ENCODE measurements at regions not wholly inside any gene's neighbourhood (a gene's known extent, or its start where the extent isn't known, plus 50 kb on each side); places are given as distances from the start of the nearest gene placed in this dataset.

GRCh38 chr9:129349665-129349947 is 171.5 kb upstream of the IER5L start:
- no peak for DNase-seq (ENCODE audit: low spot score)
- Mint-ChIP-seq H3K9me3 (no peaks in the 10 kb centered on the region), H3K36me3 (ENCODE audit: low read depth) (no peaks in the 10 kb centered on the region), H3K27ac (no peak overlapping the region), H3K4me1 (ENCODE audit: low read depth) (peaks cover 6% of the 10 kb centered on the region), H3K27me3 (ENCODE audit: low read depth) (peaks cover 10% of the 10 kb centered on the region), H3K4me3 (ENCODE audit: low read depth) (no peak overlapping the region)
- intact Hi-C loops (cut with micrococcal nuclease), result no loop called here

- H3K27ac Mint-ChIP-seq, result no peak overlapping the region
- intact Hi-C loops (cut with micrococcal nuclease), result no loop called here
- peaks cover 10% of the 10 kb centered on the region for H3K27me3 Mint-ChIP-seq (ENCODE audit: low read depth)
- DNase-seq (ENCODE audit: low spot score), result no peak
- H3K4me3 Mint-ChIP-seq (ENCODE audit: low read depth), result no peak overlapping the region
- peaks cover 6% of the 10 kb centered on the region for H3K4me1 Mint-ChIP-seq (ENCODE audit: low read depth)
- no peaks in the 10 kb centered on the region for H3K36me3 Mint-ChIP-seq (ENCODE audit: low read depth)
- no peaks in the 10 kb centered on the region for H3K9me3 Mint-ChIP-seq
Observed at GRCh38 chr9:129348890-129349664, 171.0 kb upstream of the IER5L start.

GRCh38 chr9:129347316-129348120 is 169.5 kb upstream of the IER5L start:
- Mint-ChIP-seq H3K36me3 (ENCODE audit: low read depth) (no peaks in the 10 kb centered on the region), H3K27ac (no peak overlapping the region), H3K4me3 (ENCODE audit: low read depth) (no peak overlapping the region), H3K9me3 (no peaks in the 10 kb centered on the region), H3K4me1 (ENCODE audit: low read depth) (peaks cover 6% of the 10 kb centered on the region), H3K27me3 (ENCODE audit: low read depth) (peaks cover 10% of the 10 kb centered on the region)
- intact Hi-C loops (cut with micrococcal nuclease), result no loop called here
- DNase-seq (ENCODE audit: low spot score), result no peak

- Mint-ChIP-seq H3K4me3 (ENCODE audit: low read depth) (no peak overlapping the region), H3K27ac (no peak overlapping the region), H3K4me1 (ENCODE audit: low read depth) (peaks cover 3% of the 10 kb centered on the region), H3K36me3 (ENCODE audit: low read depth) (no peaks in the 10 kb centered on the region), H3K27me3 (ENCODE audit: low read depth) (peaks cover 4% of the 10 kb centered on the region), H3K9me3 (no peaks in the 10 kb centered on the region)
- no peak for DNase-seq (ENCODE audit: low spot score)
- intact Hi-C loops (cut with micrococcal nuclease), result no loop called here
Observed at GRCh38 chr9:129346046-129346445, 168.0 kb upstream of the IER5L start.

GRCh38 chr9:129344641-129345495 is 166.8 kb upstream of the IER5L start:
- H3K4me3 Mint-ChIP-seq (ENCODE audit: low read depth), result no peak overlapping the region
- no peaks in the 10 kb centered on the region for H3K9me3 Mint-ChIP-seq
- no peak overlapping the region for H3K27ac Mint-ChIP-seq
- DNase-seq (ENCODE audit: low spot score), result no peak
- H3K27me3 Mint-ChIP-seq (ENCODE audit: low read depth), result peaks cover 4% of the 10 kb centered on the region
- H3K4me1 Mint-ChIP-seq (ENCODE audit: low read depth), result peaks cover 3% of the 10 kb centered on the region
- no peaks in the 10 kb centered on the region for H3K36me3 Mint-ChIP-seq (ENCODE audit: low read depth)
- intact Hi-C loops (cut with micrococcal nuclease), result no loop called here

- Mint-ChIP-seq H3K9me3 (no peaks in the 10 kb centered on the region), H3K4me3 (ENCODE audit: low read depth) (no peak overlapping the region), H3K27me3 (ENCODE audit: low read depth) (peaks cover 3% of the 10 kb centered on the region), H3K4me1 (ENCODE audit: low read depth) (peaks cover 3% of the 10 kb centered on the region), H3K36me3 (ENCODE audit: low read depth) (no peaks in the 10 kb centered on the region), H3K27ac (no peak overlapping the region)
- intact Hi-C loops (cut with micrococcal nuclease), result no loop called here
- no peak for DNase-seq (ENCODE audit: low spot score)
Observed at GRCh38 chr9:129343424-129344375, 165.6 kb upstream of the IER5L start.

GRCh38 chr9:129342591-129343423 is 164.7 kb upstream of the IER5L start:
- H3K4me3 Mint-ChIP-seq (ENCODE audit: low read depth), result no peak overlapping the region
- H3K9me3 Mint-ChIP-seq, result no peaks in the 10 kb centered on the region
- intact Hi-C loops (cut with micrococcal nuclease), result no loop called here
- peaks cover 3% of the 10 kb centered on the region for H3K4me1 Mint-ChIP-seq (ENCODE audit: low read depth)
- no peak for DNase-seq (ENCODE audit: low spot score)
- peaks cover 2% of the 10 kb centered on the region for H3K27me3 Mint-ChIP-seq (ENCODE audit: low read depth)
- H3K27ac Mint-ChIP-seq, result no peak overlapping the region
- H3K36me3 Mint-ChIP-seq (ENCODE audit: low read depth), result no peaks in the 10 kb centered on the region

GRCh38 chr9:129341987-129342348 is 163.9 kb upstream of the IER5L start:
- H3K4me3 Mint-ChIP-seq (ENCODE audit: low read depth), result no peak overlapping the region
- H3K27me3 Mint-ChIP-seq (ENCODE audit: low read depth), result peaks cover 4% of the 10 kb centered on the region
- intact Hi-C loops (cut with micrococcal nuclease), result no loop called here
- H3K9me3 Mint-ChIP-seq, result no peaks in the 10 kb centered on the region
- H3K4me1 Mint-ChIP-seq (ENCODE audit: low read depth), result peaks cover 3% of the 10 kb centered on the region
- DNase-seq (ENCODE audit: low spot score), result no peak
- no peaks in the 10 kb centered on the region for H3K36me3 Mint-ChIP-seq (ENCODE audit: low read depth)
- no peak overlapping the region for H3K27ac Mint-ChIP-seq

- peaks cover 3% of the 10 kb centered on the region for H3K4me1 Mint-ChIP-seq (ENCODE audit: low read depth)
- no peak overlapping the region for H3K4me3 Mint-ChIP-seq (ENCODE audit: low read depth)
Observed at GRCh38 chr9:129341171-129341986, 163.3 kb upstream of the IER5L start.

GRCh38 chr9:129340427-129341170 is 162.5 kb upstream of the IER5L start:
- Mint-ChIP-seq H3K27ac (no peak overlapping the region), H3K4me1 (ENCODE audit: low read depth) (peaks cover 2% of the 10 kb centered on the region), H3K27me3 (ENCODE audit: low read depth) (peaks cover 6% of the 10 kb centered on the region), H3K4me3 (ENCODE audit: low read depth) (no peak overlapping the region), H3K36me3 (ENCODE audit: low read depth) (no peaks in the 10 kb centered on the region), H3K9me3 (no peaks in the 10 kb centered on the region)
- DNase-seq (ENCODE audit: low spot score), result no peak
- intact Hi-C loops (cut with micrococcal nuclease), result no loop called here

More at GRCh38 chr9:129341171-129341986, 163.3 kb upstream of the IER5L start:
- Mint-ChIP-seq H3K9me3 (no peaks in the 10 kb centered on the region), H3K27ac (no peak overlapping the region), H3K36me3 (ENCODE audit: low read depth) (no peaks in the 10 kb centered on the region), H3K27me3 (ENCODE audit: low read depth) (peaks cover 6% of the 10 kb centered on the region)
- intact Hi-C loops (cut with micrococcal nuclease), result no loop called here
- DNase-seq (ENCODE audit: low spot score), result no peak

All from activated T-helper 2 cell treated with anti-CD3 and anti-CD28 coated beads, Interferon-gamma antibody, Interleukin-2, Interleukin-4, amounts not matched to agents 10 μg/mL and 5 μg/mL and 100 μg/mL, durations not matched to agents 14 hours and 24 hours and 36 hours (primary cell).